ENCODE measurements at regions not wholly inside any gene's neighbourhood (a gene's known extent, or its start where the extent isn't known, plus 50 kb on each side); places are given as distances from the start of the nearest gene placed in this dataset.

- TF ChIP-seq, protein P1, sequence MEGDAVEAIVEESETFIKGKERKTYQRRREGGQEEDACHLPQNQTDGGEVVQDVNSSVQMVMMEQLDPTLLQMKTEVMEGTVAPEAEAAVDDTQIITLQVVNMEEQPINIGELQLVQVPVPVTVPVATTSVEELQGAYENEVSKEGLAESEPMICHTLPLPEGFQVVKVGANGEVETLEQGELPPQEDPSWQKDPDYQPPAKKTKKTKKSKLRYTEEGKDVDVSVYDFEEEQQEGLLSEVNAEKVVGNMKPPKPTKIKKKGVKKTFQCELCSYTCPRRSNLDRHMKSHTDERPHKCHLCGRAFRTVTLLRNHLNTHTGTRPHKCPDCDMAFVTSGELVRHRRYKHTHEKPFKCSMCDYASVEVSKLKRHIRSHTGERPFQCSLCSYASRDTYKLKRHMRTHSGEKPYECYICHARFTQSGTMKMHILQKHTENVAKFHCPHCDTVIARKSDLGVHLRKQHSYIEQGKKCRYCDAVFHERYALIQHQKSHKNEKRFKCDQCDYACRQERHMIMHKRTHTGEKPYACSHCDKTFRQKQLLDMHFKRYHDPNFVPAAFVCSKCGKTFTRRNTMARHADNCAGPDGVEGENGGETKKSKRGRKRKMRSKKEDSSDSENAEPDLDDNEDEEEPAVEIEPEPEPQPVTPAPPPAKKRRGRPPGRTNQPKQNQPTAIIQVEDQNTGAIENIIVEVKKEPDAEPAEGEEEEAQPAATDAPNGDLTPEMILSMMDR (IDR thresholded peaks at IDR 0.05; ENCODE audit: extremely low read depth, insufficient read depth, missing control alignments), result no peak
- DNase-seq (ENCODE audit: low spot score), result no peak
- in situ Hi-C loops (cut with MboI; ENCODE audit: low pct_unique_long_range_greater_than_20kb, low sequenced_read_pairs, unreplicated experiment), result no loop called here
Measured at GRCh38 chr2:180394305-180394704, 387.2 kb upstream of the CWC22 start.

DNA sequence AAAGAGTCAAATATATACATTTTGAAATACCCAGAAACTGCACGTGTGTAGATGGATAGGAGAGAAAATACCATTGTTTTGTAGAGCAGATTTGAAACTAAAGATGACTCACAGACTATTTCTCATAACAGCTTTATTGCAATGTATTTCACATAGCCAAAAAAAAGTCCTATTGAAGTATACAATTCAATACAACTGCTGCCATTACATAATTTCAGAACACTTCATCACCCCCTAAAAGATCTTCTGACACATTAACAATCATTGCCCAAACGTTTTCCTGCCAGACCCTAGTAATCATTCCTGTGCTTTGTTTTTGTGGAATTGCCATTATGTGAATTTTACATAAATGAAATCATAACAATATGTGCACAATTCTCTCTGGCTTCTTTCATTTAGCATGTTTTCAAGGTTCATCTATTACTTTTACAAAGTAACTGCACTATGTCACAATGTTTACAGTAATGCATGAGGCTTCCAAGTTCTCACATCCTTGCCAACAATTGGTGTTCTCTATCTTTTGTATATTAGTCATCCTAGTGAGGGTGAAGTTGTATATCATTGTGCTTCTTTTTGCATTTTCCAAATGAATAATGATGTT, 378.6 kb upstream of the CWC22 start:
- TF ChIP-seq, protein P1 (IDR thresholded peaks at IDR 0.05; ENCODE audit: extremely low read depth, insufficient read depth, missing control alignments), result no peak
- DNase-seq (ENCODE audit: low spot score), result no peak
- in situ Hi-C loops (cut with MboI; ENCODE audit: low pct_unique_long_range_greater_than_20kb, low sequenced_read_pairs, unreplicated experiment), result no loop called here

GRCh38 chr2:180376066-180376465, 369.0 kb upstream of the CWC22 start:
- no peak for DNase-seq (ENCODE audit: low spot score)
- TF ChIP-seq, protein P1 (IDR thresholded peaks at IDR 0.05; ENCODE audit: extremely low read depth, insufficient read depth, missing control alignments), result no peak
- in situ Hi-C loops (cut with MboI; ENCODE audit: low pct_unique_long_range_greater_than_20kb, low sequenced_read_pairs, unreplicated experiment), result no loop called here

DNA sequence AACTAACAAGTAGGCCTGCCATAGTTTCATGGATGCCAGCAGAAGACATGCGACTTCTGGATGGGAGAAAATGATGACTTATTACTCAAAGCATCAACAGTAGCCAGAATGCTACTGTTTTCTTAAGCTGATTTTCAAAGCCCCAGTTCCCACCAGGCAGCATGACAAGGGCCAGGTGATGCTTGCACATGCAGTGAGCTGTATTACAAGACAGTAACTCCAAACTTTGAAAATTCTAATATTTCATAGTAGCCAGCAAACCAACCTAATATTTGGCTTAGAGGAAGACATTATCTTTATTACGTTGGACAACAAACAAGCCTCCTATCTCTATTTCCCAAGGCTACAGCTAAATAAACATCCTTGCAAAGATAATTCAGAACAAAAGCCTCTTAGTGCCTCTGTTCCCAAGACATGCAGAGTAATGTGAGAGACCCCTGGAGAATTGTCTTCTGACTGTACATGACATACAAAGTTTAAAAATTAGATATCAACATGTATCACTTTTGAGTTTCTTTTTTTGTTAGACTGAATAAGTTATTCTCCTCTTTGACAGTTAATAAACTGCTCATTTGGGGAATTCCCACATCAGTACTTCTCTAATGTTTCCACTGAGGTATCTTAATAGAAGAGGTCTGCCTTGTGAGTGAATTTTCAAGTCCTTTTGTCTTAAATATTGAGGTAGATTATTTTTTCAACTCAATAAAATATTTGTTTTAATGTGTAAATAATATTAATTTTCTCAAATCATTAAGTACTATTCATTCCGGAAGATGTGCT, 367.6 kb upstream of the CWC22 start:
- DNase-seq (ENCODE audit: low spot score), result no peak

DNA sequence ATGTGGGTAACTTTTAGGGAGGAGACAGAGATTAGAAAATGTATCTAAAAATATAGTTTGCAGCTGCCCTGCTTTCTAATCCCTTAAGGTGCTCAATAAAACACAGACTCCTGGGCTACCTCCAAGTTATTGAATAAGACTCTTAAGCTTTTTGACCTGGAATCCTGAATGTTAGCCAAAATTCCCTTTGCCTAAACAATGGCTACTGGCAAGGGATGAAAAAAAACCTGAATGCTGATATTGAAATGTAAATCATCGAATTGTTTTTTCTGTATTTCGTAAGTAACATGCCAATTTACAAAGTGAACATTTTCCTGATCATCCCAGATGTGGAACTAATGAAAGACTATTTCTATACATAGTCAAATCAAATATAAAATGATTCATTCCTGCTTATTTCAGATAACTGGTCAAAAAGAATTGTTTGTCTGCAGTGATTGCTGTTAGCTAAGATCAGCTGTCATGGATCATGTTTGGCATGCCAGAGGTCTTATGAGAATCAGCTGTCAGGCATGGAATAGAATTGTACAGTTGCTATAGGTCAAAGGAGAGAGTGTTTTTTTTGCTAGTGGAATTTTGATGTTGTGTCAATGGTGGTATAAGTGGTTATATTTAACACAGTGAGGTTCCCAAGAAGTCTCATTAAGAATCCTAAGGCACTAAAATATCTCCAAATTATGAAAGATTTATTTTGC, 363.6 kb upstream of the CWC22 start:
- TF ChIP-seq, protein P1 (IDR thresholded peaks at IDR 0.05; ENCODE audit: extremely low read depth, insufficient read depth, missing control alignments), result no peak
- in situ Hi-C loops (cut with MboI; ENCODE audit: low pct_unique_long_range_greater_than_20kb, low sequenced_read_pairs, unreplicated experiment), result no loop called here
- DNase-seq (ENCODE audit: low spot score), result no peak

More for the DNA sequence above, 367.6 kb upstream of the CWC22 start:
- TF ChIP-seq, protein P1 (IDR thresholded peaks at IDR 0.05; ENCODE audit: extremely low read depth, insufficient read depth, missing control alignments), result no peak
- in situ Hi-C loops (cut with MboI; ENCODE audit: low pct_unique_long_range_greater_than_20kb, low sequenced_read_pairs, unreplicated experiment), result no loop called here

DNA sequence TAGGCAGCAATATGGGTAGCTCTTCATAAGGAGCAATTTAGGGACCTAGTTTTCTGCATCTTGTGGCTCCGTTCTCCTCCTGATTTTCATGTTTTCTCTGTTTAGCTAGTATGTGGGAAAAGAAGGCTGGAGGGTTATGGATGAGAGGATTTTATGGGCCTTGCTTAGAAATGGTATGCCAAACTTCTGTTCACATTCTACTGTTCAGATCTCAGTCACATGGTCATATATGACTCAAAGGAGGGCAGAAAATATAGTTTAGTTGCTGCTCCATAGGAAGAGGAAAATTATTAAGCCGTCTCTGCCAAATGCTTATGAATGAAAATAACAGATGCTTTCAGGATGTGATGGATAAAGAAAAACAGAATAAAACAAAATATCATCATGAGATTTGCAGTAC, 361.8 kb upstream of the CWC22 start:
- TF ChIP-seq, protein P1 (IDR thresholded peaks at IDR 0.05; ENCODE audit: extremely low read depth, insufficient read depth, missing control alignments), result no peak

More for the DNA sequence above, 361.8 kb upstream of the CWC22 start:
- in situ Hi-C loops (cut with MboI; ENCODE audit: low pct_unique_long_range_greater_than_20kb, low sequenced_read_pairs, unreplicated experiment), result no loop called here
- no peak for DNase-seq (ENCODE audit: low spot score)
